OCI-LY1 (cell line): ENCODE measurements at regions not wholly inside any gene's neighbourhood (a gene's known extent, or its start where the extent isn't known, plus 50 kb on each side); places are given as distances from the start of the nearest gene placed in this dataset.

Experiments
- H2AFZ ChIP-seq: fragments of 200-600 bp; sonication (generic), shearing (Covaris generic); 2 replicates; pipeline ENCODE4 v1.6.0; 2014; ENCODE audit warnings: antibody characterized with exemption, mild to moderate bottlenecking, low read length
- H3F3A ChIP-seq: fragments of 200-600 bp; sonication (generic), shearing (Covaris generic); 2 replicates; pipeline ENCODE4 v1.6.0; 2014; ENCODE audit warnings: mild to moderate bottlenecking, antibody characterized with exemption, low read length, moderate library complexity; ENCODE audit not compliant: insufficient read depth
- H3K27ac ChIP-seq: fragments of 200-600 bp; sonication (generic); 2 replicates; pipeline ENCODE4 v1.5.1; 2014; ENCODE audit warnings: low read length, mixed run types, mild to moderate bottlenecking, low read depth; ENCODE audit not compliant: poor library complexity, severe bottlenecking
- H3K27me3 ChIP-seq: fragments of 200-600 bp; sonication (generic); 2 replicates; pipeline ENCODE4 v1.6.0; 2014; ENCODE audit warnings: antibody characterized with exemption, mild to moderate bottlenecking, low read length, moderate library complexity; ENCODE audit not compliant: insufficient read depth
- H3K36me3 ChIP-seq: fragments of 200-600 bp; sonication (generic); 2 replicates; pipeline ENCODE4 v1.6.1; 2014; ENCODE audit warnings: mild to moderate bottlenecking, antibody characterized with exemption, low read length, moderate library complexity, mixed read lengths; ENCODE audit not compliant: insufficient read depth
- H3K4me1 ChIP-seq: fragments of 200-600 bp; sonication (generic); 2 replicates; pipeline ENCODE4 v1.5.1; 2014; ENCODE audit warnings: mild to moderate bottlenecking, low read length, moderate library complexity; ENCODE audit not compliant: insufficient read depth, severe bottlenecking
- H3K4me2 ChIP-seq: fragments of 200-600 bp; sonication (generic), shearing (Covaris generic); 2 replicates; pipeline ENCODE4 v1.6.1; 2014; ENCODE audit warnings: low read length
- H3K4me3 ChIP-seq: fragments of 200-600 bp; sonication (generic); 2 replicates; pipeline ENCODE4 v1.5.1; 2014; ENCODE audit warnings: low read length, low read depth, mild to moderate bottlenecking, mixed read lengths; ENCODE audit not compliant: poor library complexity, severe bottlenecking
- H3K79me2 ChIP-seq: fragments of 200-600 bp; shearing (Covaris generic); 2 replicates; pipeline ENCODE4 v1.6.1; 2016; ENCODE audit warnings: mixed run types, low read length, mixed read lengths; ENCODE audit not compliant: insufficient read depth
- H3K9ac ChIP-seq: fragments of 200-600 bp; sonication (generic), shearing (Covaris generic); 2 replicates; pipeline ENCODE4 v1.6.1; 2014; ENCODE audit warnings: mild to moderate bottlenecking, low read length, mixed read lengths
- H3K9me2 ChIP-seq: fragments of 200-600 bp; sonication (generic), shearing (Covaris generic); 2 replicates; pipeline ENCODE4 v1.6.1; 2014; ENCODE audit warnings: low read depth, mild to moderate bottlenecking, low read length, mixed read lengths
- H3K9me3 ChIP-seq: fragments of 200-600 bp; shearing (Covaris generic); 2 replicates; pipeline ENCODE4 v1.6.1; 2014; ENCODE audit warnings: low read length, mixed read lengths
- H4K20me1 ChIP-seq: fragments of 200-600 bp; sonication (generic), shearing (Covaris generic); 2 replicates; pipeline ENCODE4 v1.6.0; 2016; ENCODE audit warnings: mild to moderate bottlenecking, low read length; ENCODE audit not compliant: insufficient read depth
- EZH2 ChIP-seq: fragments of 200-600 bp; sonication (generic), shearing (Covaris generic); IDR thresholded peaks from 2 replicates; pipeline ENCODE4 v1.8.0; 2017; ENCODE audit warnings: borderline replicate concordance, mixed run types, mild to moderate bottlenecking, antibody characterized with exemption, low read length, moderate library complexity, mixed read lengths
- TF ChIP-seq, protein P1 (sequence below): fragments of 200-600 bp; sonication (generic), shearing (Covaris generic); IDR thresholded peaks from 2 replicates; pipeline ENCODE4 v1.5.1; 2017; ENCODE audit warnings: mild to moderate bottlenecking, antibody characterized with exemption, low read length, moderate library complexity, mixed read lengths

DNA sequence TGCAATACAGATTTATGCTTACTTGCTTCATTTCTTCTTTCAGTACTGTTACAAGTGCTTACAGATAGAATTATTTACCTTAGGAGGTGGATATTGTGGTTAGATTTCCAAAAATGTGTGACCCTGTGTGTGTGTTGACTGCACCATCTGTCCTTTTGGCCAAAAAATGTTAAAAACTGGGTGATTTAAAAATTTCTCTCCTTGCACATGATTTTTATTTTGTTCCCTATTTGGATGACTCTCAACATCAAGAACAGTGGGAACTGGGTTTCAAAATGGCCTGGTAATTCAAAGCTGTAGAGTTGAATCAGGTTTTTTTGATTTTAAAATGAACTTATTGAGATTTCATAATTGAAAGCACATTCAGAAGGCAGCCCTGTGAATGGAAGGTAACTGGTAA, 1132.9 kb downstream of the RAPGEF2 start:
- no peak overlapping the region for H3K27ac ChIP-seq
- no peak overlapping the region for H3K4me2 ChIP-seq
- no peak for TF ChIP-seq EZH2
- TF ChIP-seq, protein P1, sequence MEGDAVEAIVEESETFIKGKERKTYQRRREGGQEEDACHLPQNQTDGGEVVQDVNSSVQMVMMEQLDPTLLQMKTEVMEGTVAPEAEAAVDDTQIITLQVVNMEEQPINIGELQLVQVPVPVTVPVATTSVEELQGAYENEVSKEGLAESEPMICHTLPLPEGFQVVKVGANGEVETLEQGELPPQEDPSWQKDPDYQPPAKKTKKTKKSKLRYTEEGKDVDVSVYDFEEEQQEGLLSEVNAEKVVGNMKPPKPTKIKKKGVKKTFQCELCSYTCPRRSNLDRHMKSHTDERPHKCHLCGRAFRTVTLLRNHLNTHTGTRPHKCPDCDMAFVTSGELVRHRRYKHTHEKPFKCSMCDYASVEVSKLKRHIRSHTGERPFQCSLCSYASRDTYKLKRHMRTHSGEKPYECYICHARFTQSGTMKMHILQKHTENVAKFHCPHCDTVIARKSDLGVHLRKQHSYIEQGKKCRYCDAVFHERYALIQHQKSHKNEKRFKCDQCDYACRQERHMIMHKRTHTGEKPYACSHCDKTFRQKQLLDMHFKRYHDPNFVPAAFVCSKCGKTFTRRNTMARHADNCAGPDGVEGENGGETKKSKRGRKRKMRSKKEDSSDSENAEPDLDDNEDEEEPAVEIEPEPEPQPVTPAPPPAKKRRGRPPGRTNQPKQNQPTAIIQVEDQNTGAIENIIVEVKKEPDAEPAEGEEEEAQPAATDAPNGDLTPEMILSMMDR = no peak
- H3F3A ChIP-seq = no peaks in the 10 kb centered on the region
- H3K36me3 ChIP-seq = no peaks in the 10 kb centered on the region
- no peaks in the 10 kb centered on the region for H3K27me3 ChIP-seq
- no peaks in the 10 kb centered on the region for H3K9me2 ChIP-seq
- H3K79me2 ChIP-seq = no peaks in the 10 kb centered on the region
- no peaks in the 10 kb centered on the region for H4K20me1 ChIP-seq
- no peak overlapping the region for H3K9ac ChIP-seq
- H3K4me3 ChIP-seq = no peak overlapping the region
- no peaks in the 10 kb centered on the region for H3K4me1 ChIP-seq
- no peaks in the 10 kb centered on the region for H3K9me3 ChIP-seq
- no peak overlapping the region for H2AFZ ChIP-seq

DNA sequence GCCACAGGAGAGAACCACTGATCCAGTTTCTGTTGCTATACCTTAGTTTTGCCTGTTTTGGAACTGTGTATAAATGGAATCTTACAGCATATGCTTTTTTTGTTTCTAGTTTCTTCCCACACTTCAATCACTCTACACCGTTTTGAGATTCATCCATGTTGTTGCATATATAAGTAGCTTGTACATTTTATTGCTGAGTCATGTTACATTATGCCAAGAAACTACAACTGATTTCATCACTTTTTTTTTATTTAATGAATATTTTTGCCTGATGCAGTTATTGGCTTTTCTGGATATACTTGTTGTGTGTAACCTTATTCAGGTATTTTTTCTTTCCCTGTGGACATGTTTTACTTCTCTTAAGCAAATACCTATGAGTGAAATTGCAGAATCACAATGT, 1135.9 kb downstream of the RAPGEF2 start:
- Histone ChIP-seq H4K20me1 (no peaks in the 10 kb centered on the region), H3K9me3 (no peaks in the 10 kb centered on the region), H3K36me3 (no peaks in the 10 kb centered on the region), H3K79me2 (no peaks in the 10 kb centered on the region), H3K27ac (no peak overlapping the region), H3K27me3 (no peaks in the 10 kb centered on the region), H3K4me1 (no peaks in the 10 kb centered on the region), H2AFZ (no peak overlapping the region), H3K4me2 (no peak overlapping the region), H3F3A (no peaks in the 10 kb centered on the region), H3K4me3 (no peak overlapping the region), H3K9ac (no peak overlapping the region), H3K9me2 (no peaks in the 10 kb centered on the region)
- TF ChIP-seq EZH2 = no peak
- TF ChIP-seq, protein P1 = no peak

DNA sequence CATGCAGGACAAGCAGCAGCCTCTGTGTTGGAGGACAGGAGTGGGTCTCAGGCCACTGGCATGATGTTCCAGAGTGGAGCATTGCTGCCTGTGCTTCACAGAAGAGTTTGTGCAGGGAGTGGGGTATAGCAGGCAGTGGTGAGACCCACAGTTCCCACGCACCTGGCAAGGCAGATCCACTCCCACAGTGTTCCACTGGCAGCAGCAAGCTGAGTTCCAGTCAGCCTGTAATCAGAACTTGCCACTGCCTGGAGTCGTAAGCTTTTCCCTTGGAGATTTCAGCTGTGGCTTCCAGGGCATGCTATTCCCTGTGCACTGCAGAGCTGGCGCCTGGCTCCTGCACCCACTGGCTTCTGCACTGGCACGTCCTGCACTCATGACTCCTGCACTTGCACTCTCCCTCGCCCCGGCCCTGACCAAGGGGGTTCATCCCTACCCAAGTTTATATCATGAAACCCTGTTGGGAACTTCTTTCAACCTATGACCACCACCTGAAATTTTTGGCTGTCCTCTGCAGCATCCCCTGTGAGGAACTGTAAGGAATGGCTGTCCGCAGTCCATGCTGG, 1144.3 kb downstream of the RAPGEF2 start:
- Histone ChIP-seq H3K36me3 (no peaks in the 10 kb centered on the region), H3K27me3 (no peaks in the 10 kb centered on the region), H3K4me2 (no peak overlapping the region), H3K27ac (no peak overlapping the region), H3K9me2 (no peaks in the 10 kb centered on the region), H3K4me3 (no peak overlapping the region), H2AFZ (no peak overlapping the region), H3K9ac (no peak overlapping the region), H3K4me1 (no peaks in the 10 kb centered on the region), H3K9me3 (no peaks in the 10 kb centered on the region), H4K20me1 (no peaks in the 10 kb centered on the region), H3K79me2 (no peaks in the 10 kb centered on the region), H3F3A (no peaks in the 10 kb centered on the region)
- no peak for TF ChIP-seq EZH2
- TF ChIP-seq, protein P1 = no peak
